SK-N-DZ (cell line): ENCODE measurements at regions not wholly inside any gene's neighbourhood (a gene's known extent, or its start where the extent isn't known, plus 50 kb on each side); places are given as distances from the start of the nearest gene placed in this dataset.
"Not testable (repeated sequence)": the region's sequence is repeated elsewhere in the genome, so short reads cannot be mapped to it uniquely, and the experiment has no call there.

Source experiments
- DNase-seq: peaks from one replicate; pipeline ENCODE4 v3.0.0-alpha.2; 2015; ENCODE audit warnings: low spot score

GRCh38 chr5:67880876-67881275 is 334.7 kb upstream of the PIK3R1 start:
- DNase-seq = no peak

DNA sequence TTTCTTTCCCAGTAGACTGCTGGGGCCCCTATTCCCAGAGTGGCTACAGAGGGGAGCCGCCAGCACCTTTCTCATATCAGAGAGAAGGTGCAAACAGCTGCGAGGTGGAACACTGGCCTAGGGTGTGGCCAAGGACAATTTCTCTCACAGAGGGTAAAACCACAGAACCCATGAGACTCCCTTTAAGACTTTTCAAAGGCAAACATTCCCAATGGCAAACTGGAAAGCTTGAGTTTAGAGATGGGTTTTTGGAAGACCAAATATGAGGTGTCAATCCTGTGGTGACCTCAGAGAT is 335.1 kb upstream of the PIK3R1 start:
- no peak for DNase-seq

GRCh38 chr5:67879620-67880510 is 335.7 kb upstream of the PIK3R1 start:
- no peak for DNase-seq

GRCh38 chr5:67878933-67879332 is 336.6 kb upstream of the PIK3R1 start:
- no peak for DNase-seq

DNA sequence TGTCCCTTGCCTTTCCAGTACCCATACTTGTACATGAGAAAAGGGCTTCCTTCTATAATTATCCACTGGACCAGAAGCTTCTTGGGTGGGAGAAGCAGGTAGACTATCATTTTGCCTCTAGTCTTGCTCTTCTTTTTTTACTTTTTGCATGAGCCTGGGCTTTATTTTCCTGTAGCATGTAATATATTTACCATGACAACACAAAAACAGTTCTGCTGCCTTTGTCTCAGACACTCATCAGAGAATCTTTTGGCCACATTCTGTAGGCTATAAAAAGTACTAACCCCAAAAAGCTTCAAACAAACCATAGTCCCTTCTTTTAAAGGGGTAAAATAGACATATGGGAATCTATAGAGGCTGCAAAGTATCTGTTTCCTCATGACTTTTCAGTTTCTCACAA is 339.2 kb upstream of the PIK3R1 start:
- no peak for DNase-seq

- DNase-seq = no peak
Observed at GRCh38 chr5:67875601-67876000, 340.0 kb upstream of the PIK3R1 start.

- no peak for DNase-seq
Observed at GRCh38 chr5:67873935-67874334, 341.6 kb upstream of the PIK3R1 start.

DNA sequence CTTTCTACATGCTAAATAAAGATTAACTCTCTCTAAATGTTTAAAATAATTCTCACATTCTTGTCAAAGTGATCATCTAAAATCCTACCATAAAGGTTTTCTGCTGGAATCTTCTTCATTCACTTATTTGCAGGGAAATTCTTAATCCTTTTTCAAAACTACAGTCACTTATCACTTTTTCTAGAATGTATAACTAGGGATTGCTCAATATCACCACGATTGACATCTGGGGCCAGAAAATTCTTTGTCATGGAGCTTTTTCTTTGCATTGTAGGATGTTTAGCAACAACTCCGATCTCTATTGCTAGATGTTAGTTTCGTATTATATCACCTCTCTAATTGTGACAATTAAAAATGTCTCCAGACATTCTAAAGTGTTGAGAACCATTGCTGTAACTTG is 344.9 kb upstream of the PIK3R1 start:
- DNase-seq = no peak

DNA sequence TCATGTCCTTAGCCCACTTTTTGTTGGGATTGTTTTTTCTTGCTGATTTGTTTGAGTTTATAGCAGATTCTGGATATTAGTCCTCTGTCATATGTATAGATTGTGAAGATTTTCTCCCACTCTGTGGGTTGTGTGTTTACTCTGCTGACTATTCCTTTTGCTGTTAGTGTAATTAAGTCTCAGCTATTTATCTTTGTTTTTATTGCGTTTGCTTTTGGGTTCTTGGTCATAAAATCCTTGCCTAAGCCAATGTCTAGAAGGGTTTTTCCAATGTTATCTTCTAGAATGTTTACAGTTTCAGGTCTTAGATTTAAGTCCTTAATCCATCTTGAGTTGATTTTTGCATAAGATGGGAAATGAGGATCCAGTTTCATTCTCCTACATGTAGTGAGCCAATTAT is 351.2 kb upstream of the PIK3R1 start:
- DNase-seq = not testable (repeated sequence)

GRCh38 chr5:67858471-67859031 is 357.0 kb upstream of the PIK3R1 start:
- DNase-seq = no peak

GRCh38 chr5:67857502-67857901 is 358.1 kb upstream of the PIK3R1 start:
- DNase-seq = no peak

DNA sequence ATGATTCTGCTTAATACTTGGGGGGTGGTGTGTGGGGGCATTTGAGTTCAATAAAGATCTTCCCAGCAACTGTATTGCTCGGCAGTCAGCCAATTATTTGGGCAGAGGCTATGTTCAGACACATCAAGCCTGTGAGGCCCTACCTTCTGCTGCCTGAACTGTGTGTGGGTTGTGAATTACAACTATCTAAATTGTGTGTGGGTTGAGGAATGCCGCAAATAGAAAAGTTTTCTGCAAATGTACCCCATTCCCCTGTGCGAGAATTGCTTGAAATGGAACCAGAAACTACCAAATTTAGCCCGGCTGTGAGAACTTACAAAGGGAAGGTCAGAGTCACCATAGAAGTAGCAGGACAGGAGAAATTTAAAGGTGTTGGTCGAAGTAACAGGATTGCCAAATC is 360.0 kb upstream of the PIK3R1 start:
- no peak for DNase-seq

DNA sequence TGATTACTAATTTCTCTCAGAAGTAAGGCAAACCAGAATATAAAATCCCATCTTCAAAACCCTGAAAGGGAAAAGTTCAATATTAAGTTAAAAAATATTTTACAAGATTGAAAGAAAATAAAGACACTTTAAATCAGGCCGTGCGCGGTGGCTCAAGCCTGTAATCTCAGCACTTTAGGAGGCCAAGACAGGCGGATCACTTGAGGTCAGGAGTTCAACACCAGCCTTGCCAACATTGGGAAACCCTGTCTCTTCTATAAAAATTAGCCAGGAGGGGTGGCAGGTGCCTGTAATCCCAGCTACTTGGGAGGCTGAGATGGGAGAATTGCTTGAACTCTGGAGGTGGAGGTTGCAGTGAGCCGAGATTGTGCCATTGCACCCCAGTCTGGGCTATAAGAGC is 364.6 kb upstream of the PIK3R1 start:
- DNase-seq = not testable (repeated sequence)

DNA sequence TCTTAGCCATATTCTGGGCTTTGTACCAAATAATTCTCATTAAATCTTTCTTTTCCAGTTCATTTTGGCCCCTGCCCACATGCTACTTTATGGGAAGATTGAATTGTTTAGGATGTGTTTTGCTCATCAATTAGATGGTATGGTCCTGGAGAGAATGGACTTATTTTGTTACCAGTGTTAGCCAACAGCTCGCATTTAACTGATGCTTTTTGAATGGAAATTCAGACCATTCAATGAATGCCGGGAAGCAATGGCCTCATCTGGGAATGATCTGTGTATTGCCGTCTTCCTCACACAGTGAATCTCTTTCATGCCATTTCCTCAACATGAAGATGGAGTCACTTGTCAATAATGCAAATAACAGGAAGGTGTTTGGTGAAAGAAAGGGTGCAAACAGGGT is 370.6 kb upstream of the PIK3R1 start:
- DNase-seq = no peak

- peak; percentile 18 for DNase-seq
Observed at GRCh38 chr5:67842806-67843205, 372.8 kb upstream of the PIK3R1 start.

- not testable (repeated sequence) for DNase-seq
Observed at GRCh38 chr5:67837225-67837624, 378.3 kb upstream of the PIK3R1 start.

- DNase-seq = not testable (repeated sequence)
Observed at GRCh38 chr5:67836496-67836895, 379.1 kb upstream of the PIK3R1 start.

DNA sequence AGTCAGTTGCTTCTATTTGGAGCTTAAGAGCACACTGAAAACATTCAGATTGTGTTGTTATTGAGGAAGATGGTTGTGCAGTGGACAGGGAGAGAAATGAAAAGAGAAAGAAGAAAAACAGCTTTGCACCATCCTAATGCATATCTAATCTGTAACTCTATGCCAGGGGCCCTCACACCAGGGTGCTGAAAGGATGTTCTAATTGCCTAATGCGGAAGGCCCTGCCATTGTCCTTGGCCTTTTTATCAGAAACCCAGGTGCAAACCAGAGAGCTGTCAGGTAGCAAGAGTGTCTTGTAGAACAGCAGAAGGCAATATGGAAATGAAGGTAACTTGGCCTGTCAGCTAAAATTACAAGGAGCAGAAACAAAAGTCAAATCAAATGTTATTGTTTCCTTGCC is 384.5 kb upstream of the PIK3R1 start:
- no peak for DNase-seq

GRCh38 chr5:67827541-67827940 is 388.0 kb upstream of the PIK3R1 start:
- no peak for DNase-seq

- no peak for DNase-seq
Observed at GRCh38 chr5:67824852-67825251, 390.7 kb upstream of the PIK3R1 start.

DNA sequence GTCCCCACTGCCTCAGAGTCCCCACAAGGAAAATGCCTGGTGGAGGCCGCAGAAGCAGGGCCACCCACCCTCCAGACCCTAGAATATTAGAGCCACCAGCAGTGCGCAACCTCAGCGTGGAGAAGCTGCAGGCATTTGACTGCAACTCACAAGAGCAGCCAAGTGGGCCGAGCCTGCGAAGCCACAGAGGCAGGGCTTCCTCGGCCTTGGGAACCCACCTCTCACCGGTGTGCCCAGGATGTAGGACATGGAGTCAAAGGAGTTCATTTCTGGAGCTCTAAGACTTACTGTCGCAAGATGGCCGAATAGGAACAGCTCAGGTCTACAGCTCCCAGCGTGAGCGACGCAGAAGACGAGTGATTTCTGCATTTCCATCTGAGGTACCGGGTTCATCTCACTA is 397.9 kb upstream of the PIK3R1 start:
- no peak for DNase-seq

DNA sequence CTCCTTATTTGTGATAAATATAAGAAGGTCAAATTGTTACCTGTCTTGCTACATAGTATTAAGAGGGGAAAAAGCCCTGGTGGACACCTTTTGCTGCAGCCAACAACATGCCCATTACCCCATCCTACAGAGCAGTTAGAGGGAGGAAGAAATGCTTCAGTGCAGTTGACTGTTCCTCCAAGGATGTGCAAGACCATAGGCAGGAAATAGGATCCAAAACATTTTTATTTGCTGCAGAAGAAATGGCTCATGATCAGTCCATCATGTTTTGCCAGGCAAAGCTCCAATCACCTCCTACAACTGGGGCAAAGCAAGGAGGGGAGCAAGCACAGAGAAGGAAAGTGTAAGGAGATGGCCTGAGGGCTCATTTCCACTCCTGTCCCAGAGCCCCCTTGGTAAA is 399.1 kb upstream of the PIK3R1 start:
- DNase-seq = no peak
